Hepatocyte (in vitro differentiated cells): ENCODE measurements at regions not wholly inside any gene's neighbourhood (a gene's known extent, or its start where the extent isn't known, plus 50 kb on each side); places are given as distances from the start of the nearest gene placed in this dataset.

Source experiments
- EZH2 ChIP-seq: fragments of 200-600 bp; sonication (generic); IDR thresholded peaks from 2 replicates; pipeline ENCODE4 v1.6.1; 2016; ENCODE audit warnings: antibody characterized with exemption, mild to moderate bottlenecking, borderline replicate concordance
- EZH2phosphoT487 ChIP-seq: fragments of 200-600 bp; sonication (generic); IDR thresholded peaks from one replicate; pipeline ENCODE4 v1.6.1; 2018; ENCODE audit warnings: antibody characterized with exemption, mild to moderate bottlenecking, low read depth, moderate library complexity; ENCODE audit not compliant: unreplicated experiment, severe bottlenecking
- TF ChIP-seq, protein P1 (sequence below): fragments of 200-600 bp; sonication (generic); IDR thresholded peaks from 2 replicates; pipeline ENCODE4 v1.5.1; 2016; ENCODE audit warnings: antibody characterized with exemption, mild to moderate bottlenecking; ENCODE audit not compliant: poor library complexity

DNA sequence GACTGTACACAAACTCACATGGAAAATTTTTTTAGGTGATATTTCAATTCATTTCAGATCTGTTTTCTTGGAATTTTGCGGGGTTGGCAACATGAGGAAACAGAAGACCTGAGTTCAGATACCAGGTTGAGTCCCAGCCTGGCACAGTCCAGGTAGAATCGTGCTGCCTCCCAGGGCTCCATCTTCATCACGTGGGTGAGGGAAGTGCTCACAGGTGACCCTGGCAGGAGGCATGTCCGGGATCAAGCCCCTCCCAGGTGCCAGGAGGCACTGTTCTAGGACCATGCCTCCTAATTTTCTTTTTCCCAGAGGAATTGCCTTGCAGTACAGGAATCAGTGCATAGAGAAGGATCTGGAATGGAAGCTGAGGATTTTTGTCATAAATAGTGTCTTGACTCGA is 318.3 kb upstream of the IRX4 start:
- TF ChIP-seq, protein P1, sequence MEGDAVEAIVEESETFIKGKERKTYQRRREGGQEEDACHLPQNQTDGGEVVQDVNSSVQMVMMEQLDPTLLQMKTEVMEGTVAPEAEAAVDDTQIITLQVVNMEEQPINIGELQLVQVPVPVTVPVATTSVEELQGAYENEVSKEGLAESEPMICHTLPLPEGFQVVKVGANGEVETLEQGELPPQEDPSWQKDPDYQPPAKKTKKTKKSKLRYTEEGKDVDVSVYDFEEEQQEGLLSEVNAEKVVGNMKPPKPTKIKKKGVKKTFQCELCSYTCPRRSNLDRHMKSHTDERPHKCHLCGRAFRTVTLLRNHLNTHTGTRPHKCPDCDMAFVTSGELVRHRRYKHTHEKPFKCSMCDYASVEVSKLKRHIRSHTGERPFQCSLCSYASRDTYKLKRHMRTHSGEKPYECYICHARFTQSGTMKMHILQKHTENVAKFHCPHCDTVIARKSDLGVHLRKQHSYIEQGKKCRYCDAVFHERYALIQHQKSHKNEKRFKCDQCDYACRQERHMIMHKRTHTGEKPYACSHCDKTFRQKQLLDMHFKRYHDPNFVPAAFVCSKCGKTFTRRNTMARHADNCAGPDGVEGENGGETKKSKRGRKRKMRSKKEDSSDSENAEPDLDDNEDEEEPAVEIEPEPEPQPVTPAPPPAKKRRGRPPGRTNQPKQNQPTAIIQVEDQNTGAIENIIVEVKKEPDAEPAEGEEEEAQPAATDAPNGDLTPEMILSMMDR, result no peak
- no peak for TF ChIP-seq EZH2phosphoT487
- TF ChIP-seq EZH2, result no peak
